ENCODE measurements at regions not wholly inside any gene's neighbourhood (a gene's known extent, or its start where the extent isn't known, plus 50 kb on each side); places are given as distances from the start of the nearest gene placed in this dataset.
"Not testable (repeated sequence)": the region's sequence is repeated elsewhere in the genome, so short reads cannot be mapped to it uniquely, and the experiment has no call there.

DNA sequence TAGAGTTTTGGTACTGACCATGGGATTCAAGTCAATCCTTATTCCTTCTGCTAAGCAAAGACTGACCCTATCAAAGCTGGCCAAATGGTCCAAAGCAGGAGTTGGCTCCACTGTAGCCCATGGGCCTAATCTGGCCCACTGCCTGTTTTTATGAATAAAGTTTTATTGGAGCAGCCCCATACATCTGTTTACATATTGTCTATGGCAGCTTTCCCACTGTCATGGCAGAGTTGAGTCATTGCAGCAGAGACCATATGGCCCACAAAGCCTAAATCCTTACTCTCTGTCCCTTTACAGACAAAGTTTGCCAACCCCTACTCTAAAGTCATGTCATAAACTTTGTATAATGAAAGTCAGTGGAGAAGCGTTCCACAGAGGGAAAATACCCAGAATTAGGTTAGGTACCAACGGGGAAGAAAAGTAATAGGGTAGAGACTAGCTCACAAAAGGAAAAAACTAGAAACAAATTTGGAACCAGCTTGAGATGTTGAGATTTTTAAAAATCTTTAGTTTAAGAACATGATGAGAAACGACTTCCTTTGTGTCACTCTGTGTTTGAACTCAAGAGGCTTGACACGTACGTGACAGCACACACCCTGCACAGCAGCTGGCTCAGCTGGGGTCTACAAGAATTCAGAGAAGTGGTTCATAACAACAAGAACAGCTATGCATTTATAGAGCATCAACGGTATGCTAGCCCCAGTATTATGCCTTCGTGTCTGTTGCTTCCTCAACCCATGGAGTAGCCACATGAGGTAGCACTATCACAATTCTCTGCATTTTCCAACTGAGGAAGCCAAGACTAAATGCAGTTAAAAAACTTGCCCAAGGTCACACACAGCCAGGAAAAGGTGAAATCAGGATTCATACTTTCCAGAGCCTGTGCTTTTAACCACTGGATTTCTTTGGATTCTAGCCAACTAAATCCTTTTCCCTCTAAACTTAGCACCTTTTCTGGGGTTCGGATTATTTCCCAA, 198.9 kb upstream of the WWC1 start:
- DNase-seq (ENCODE audit: low read depth), result no peak

DNA sequence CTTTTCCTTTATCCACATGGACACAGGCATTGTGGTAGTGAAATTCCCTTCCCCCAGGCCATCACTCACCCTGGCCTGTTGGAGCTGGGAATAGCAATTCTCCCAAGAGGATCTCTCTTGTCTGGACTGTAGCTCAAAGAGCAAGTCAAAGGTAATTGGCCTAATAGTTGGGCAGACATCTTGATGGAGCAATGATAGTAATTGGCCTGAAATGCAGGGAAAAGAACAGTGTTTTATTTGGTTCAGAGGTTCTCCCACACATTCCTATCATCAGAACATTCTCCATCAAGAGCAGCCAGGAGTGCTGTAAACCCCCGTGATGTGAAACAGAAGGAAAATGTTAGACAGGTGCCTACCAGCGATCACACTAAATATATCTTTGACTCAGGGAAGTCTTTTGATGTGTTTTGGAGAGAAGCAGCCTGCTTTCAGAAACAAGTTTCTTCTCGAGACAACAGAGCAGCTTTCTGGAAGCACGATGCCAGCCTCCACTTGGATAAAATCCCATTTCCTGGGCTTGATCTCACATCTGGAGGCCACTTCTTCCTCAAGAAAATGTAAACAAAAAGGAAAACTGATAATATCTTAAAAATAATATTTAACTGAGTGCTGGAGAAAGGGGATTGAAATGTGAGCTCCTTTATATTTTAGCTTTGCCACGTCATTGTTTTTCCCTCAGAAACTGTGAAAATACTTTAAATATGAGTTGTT, 198.1 kb upstream of the WWC1 start:
- no peak for DNase-seq (ENCODE audit: low read depth)

DNA sequence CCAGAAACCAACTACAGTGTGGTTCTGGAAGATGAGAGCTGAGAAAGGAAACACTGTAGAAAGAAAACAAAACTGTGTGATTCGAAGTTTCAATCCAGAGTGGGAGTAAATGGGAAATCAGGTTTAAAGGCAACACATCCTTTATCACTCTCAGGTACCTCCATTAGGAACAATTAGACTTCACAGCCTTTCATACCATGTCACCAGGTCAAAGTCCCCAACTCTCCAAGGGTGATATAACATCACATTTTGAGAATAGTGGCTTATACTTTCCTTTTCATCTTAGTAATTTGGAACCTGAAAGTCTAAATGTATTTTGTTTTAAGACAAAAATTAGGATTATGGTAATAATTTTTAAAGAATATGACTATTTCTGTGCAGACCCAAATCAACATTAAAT, 194.9 kb upstream of the WWC1 start:
- no peak for DNase-seq (ENCODE audit: low read depth)

DNA sequence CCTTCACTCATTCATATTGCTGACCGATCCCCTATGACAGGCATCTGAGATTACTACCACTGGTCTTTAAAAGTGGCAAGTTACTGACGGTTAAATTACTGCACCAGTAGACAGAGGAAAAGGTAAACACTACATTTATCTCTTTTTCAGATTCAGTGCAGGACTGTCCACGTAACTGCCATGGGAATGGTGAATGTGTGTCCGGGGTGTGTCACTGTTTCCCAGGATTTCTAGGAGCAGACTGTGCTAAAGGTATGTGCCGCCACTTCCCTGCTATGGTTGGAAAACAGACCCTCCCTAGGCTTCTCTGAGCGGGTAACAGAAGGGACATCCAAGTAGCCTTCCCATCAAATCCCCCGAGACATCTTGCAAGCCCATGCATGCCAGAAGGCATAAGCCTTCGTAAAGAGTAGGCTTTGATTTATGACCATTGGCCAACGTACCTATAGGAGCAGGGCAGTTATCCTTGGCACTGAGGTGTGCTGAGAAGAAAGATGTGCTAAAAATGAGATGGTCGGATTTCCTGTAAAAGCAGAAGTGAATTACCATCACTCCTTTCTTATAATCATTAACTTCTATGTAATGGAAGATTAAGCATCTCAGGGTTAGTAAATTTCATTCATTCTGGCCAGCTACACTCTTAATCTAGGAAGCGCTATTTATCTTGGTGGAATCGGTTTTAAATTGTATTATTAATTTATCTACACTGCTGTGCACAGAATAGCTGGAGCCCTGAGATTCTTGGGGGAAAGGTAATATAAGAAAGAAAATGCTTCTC, 193.4 kb upstream of the WWC1 start:
- no peak for DNase-seq (ENCODE audit: low read depth)

DNA sequence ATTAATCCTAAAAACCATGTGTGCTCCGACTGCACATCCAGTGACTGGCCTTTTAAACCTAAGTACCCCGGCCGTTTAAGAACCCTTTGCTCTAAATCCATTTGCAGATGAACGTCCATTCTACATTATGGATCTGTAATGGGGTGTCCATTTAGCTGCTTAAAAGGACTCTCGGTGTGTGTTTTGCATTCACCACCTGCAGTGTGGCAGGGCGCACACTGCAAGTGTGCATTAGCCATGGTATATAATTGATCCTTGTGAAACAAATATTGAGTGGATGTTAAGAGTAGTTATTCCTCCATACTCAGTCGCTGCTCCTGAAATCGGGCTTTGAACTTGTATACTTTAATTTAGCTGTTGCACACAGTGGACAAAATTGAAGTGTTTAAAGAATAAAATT, 190.1 kb upstream of the WWC1 start:
- no peak for DNase-seq (ENCODE audit: low read depth)

DNA sequence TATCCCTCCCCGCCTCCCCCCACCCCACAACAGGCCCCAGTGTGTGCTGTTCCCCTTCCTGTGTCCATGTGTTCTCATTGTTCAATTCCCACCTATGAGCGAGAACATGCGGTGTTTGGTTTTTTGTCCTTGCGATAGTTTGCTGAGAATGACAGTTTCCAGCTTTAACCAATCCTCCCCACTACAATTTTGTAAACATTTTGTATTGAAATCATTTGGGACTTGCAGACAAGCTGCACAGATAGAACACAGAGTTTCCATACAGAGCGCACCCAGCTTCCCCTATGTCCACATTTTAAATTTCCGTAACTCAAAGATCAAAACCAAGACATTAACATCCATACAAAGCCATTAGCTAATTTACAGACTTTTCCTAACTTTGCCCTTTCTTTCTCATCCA, 188.4 kb upstream of the WWC1 start:
- DNase-seq (ENCODE audit: low read depth), result not testable (repeated sequence)

DNA sequence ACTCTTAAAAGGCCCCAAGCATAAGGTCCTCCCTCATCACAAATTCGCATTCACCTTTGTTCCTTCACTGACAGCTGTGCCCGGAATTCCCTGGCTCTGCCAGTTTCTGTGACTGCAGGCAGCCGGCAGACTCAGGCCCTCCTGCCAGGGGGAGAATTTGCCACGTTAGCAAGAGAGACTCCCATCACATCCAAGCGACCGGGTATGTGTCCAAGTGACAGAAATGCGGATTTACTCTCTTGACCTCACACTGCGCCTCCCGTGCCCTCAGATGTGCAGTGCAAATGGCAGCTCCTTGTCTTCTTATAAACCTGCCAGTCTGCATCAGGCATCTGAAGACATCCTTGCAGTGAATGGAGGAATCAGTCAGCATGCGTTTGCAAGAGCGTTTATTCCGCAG, 187.1 kb upstream of the WWC1 start:
- no peak for DNase-seq (ENCODE audit: low read depth)

DNA sequence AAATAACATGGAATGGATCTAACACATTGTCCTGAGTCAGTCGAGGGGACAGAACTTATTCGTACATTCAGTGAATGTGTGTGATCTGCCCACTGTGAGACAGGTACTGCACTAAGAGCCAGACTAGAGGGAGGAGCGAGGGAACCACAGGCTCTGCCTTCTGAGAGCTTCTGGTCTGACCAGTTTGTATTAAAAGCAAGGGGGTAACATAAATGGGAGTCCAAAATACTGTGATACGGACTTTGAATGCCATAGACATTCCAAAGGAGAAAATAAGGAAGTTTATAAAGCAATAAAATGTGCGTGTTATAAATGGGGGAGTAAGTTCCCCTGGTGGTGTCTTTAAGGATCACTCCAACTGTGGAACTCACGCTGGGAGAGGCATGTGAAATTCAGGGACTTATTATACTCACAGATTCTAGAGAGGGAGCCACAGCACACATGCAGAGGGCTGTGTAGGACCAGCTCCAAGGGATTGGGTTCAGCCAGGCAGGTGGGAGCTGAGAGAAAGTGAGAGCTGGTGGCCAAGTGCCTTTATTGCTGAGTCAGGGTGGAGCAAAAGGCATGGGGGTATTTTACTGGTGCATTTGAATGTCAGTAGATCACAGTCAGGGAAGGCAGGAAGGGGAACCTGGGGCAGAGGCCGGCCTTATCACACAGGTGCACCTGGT, 186.5 kb upstream of the WWC1 start:
- DNase-seq (ENCODE audit: low read depth), result no peak

DNA sequence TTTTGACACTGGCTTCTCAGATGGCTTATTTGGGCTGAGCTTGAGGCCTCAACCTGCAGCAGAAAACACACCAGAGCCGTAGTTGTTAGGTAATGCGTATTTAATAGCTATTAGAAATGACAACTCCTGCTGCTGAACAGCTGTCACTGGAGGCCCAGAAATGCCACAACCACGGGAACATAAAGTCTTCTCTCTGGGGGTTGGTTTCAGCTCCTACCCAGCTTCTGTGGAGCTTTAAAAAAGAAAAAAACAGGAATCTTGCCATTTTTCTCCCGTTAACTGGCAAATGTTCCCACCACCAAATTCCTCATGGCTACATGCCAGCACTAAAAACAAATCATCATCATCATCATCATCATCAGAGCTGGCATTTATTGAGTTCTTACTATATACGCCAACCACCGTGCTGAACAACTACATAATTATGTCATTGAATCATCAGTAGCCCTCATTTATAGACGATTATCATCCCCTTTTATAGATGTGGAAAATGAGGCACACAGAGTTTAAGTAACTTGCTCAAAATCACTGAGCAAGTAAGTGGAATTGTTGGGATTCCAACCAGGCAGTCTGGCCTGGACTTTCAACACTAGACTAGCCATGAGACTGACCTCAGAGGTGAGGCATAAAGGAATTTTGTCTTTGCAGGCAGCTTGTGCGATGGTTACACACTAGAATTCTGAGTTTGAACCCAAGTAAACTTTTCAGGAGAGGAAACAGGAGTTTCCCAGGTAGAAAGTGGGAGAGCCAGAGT, 185.3 kb upstream of the WWC1 start:
- DNase-seq (ENCODE audit: low read depth), result no peak

DNA sequence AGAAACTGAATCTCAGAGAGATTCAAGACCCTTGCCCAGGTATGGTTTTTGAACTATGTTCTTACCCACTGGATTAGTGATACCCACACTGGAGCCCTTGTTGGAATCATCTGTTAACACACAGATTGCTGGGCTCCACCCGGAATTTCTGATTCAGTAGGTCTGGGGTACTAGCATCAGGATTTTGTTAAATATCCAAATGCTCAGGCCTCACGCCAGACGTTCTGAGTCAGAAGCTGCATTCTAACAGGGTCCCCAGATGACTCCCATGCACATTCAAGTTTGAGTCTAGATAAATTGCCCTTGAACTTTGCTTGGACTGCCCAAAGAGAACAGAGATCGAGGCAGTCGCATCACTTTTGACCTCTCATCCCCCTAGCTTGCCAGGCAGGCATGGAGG, 182.0 kb upstream of the WWC1 start:
- no peak for DNase-seq (ENCODE audit: low read depth)

DNA sequence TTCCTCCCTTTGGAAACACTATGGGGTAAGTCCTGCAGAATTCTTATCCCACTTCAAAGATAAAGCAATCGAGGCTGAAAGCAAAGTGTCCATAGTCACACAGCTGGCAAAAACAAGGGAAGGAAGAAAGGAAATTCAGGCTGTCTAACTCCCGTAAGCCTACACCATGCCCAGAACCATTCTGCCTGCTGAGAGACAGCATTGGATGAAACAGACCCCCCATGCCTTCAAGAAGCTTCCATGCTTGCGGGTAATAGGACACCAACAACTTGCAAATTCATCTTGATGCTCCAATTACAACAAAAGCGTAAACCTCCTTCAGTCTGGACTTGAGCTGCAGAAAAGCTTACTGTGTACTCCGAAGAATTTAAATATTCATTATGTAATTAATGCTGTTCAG, 181.1 kb upstream of the WWC1 start:
- DNase-seq (ENCODE audit: low read depth), result no peak

DNA sequence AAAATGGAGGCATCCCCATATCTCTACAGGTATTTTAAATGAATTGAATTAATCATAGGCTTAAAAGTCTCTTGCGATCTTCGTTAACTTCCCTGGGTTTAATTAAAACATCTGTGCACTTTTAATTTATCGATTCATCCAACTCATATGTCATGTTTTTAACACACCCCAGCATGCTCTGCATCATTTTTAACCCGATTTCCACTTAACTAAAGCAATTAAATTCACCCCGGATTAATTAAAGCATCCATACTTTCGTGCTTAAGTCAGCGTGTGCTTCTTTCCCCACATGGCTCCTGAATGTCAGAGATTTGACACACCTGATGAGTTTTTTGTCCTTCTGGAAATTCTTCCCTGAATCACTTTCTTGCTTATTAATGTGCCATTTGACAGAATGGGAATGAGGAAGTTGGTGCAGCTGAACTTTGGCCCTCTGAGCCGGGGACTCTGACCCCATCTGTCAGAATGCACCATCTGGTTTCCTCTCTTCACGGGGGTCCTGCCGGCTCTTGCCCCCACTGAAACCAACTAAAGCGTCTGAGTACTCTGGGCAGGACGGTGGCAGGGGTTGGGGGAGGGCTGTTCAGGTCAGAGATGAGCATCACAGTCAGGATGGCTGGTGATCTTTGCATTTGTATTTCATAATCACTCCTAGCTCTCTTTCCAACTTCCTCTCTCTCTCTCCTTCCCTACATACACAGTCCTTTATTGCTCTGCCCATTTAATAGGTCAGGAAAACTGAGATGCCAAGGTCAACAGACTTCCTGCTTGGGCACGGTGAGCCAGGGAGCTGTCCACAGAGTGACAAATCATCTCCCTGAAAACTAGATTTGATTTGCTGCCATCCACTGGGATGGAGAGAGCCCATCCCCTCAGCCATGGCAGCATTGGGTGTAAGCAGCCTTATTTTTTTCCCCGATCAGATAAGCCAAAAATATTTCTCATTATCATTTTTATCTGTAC, 180.3 kb upstream of the WWC1 start:
- DNase-seq (ENCODE audit: low read depth), result no peak

DNA sequence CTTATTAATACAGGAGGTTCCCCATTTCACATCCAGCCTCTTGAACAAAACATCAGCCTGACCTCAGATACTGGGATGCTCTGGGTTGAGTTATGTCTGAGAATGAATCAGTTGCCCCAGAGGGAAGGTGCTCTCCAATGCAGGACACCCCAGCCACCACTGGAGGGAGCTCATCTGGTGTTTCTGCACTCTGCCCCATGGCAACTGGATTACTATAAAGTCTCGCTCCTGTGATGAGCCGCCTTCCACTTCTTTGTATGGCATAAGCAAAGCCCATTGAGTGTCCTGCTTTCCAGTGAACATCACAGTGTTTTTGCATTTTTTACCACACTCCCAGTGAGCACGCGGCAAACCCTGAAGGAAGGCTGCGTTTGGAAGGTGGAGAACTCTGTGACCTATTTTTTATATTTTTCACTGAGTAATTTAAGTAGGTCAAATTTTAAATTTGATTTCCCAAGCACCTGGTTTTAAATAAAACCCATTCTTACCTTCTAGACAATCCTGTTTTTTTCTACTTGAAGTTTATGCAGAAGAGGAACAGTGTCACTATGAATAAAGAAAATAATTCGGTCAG, 176.9 kb upstream of the WWC1 start:
- DNase-seq (ENCODE audit: low read depth), result no peak

DNA sequence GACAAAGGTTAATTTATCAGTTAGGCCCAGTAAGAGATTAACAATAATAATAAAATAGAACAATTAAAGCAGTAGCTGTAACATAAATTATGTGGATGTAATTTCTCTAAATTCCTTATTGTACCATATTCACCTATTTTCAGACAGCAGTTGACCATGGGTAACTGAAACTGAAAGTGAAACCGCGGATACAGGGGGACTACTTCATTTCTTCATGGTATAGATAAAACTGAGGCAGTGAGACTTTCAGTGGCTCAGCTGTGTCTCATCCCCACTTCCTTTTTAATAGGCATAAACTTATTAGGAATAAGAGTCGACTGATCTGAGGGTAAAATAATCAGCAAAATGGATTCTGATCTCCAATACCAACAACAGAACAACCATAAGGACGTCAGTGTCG, 174.0 kb upstream of the WWC1 start:
- DNase-seq (ENCODE audit: low read depth), result no peak

DNA sequence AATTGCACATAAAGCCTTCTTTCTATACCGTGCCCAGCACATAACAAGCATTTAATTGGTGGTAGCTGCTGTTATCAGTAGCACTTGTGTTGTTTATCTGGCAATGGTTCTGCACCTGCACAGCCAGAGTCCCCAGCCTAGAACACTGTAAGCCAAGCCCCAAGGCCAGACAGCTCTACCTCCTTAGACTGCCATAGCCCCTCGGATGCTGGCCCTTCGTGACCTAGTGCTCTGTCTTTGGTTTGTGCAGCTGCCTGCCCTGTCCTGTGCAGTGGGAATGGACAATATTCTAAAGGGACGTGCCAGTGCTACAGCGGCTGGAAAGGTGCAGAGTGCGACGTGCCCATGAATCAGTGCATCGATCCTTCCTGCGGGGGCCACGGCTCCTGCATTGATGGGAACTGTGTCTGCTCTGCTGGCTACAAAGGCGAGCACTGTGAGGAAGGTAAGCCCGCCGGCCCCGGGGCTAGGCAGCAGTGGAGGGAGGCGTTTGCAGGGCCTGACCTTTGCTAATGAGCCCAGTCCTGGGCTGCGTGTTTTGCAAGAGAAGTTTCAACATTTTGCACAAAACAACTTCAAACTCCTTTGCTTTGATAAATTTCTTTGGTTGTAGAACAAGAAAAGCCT, 173.3 kb upstream of the WWC1 start:
- DNase-seq (ENCODE audit: low read depth), result no peak

DNA sequence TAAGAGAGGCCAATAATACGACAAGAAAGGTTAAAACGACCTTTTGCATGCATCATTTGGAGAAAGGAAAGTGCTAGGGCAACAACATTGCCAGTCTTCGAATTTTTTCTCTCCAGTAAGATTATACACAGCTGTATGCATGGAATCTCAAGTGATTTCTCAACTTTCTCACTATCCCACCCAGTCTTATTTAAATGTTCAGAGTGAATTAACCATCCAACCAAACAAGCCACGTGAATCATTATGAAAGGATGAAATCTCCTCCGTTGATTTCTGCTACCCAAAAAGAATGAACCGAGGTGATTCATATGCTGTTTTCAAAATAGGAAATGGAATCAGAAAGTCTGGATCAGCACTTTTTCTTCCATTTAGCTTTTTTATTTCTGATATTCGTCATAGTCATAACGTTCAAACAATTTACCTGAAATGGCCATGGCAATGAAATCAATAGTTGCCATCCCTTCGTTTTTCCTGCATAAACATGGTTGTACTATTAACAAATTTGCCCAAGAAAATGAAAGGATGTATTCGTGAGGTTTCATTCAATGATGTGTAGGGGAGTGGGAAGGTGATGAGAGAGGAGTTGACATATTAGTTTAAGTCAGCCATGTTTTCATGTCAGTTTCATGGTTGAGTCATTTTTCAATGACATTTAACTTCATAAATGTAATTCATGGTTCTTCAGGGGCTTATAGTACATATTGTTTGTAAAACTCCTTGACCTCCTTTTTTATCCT, 170.9 kb upstream of the WWC1 start:
- DNase-seq (ENCODE audit: low read depth), result no peak

DNA sequence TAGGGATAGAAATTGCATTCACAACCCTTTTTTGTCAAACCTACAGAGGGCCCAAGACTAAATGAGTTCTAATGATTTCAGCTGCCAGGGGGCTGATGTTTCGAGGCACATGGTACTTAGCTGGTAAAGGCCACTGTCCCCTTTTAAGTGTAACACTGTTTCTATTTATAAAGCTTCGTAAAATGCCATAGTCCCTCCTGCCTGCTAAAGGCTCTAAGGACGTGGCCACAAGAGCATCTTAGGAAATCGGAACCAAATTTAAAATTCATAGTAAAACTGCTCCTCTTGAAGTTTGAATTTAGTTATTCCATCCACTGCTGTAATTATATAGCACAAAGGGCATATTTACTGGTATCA, 170.3 kb upstream of the WWC1 start:
- no peak for DNase-seq (ENCODE audit: low read depth)

DNA sequence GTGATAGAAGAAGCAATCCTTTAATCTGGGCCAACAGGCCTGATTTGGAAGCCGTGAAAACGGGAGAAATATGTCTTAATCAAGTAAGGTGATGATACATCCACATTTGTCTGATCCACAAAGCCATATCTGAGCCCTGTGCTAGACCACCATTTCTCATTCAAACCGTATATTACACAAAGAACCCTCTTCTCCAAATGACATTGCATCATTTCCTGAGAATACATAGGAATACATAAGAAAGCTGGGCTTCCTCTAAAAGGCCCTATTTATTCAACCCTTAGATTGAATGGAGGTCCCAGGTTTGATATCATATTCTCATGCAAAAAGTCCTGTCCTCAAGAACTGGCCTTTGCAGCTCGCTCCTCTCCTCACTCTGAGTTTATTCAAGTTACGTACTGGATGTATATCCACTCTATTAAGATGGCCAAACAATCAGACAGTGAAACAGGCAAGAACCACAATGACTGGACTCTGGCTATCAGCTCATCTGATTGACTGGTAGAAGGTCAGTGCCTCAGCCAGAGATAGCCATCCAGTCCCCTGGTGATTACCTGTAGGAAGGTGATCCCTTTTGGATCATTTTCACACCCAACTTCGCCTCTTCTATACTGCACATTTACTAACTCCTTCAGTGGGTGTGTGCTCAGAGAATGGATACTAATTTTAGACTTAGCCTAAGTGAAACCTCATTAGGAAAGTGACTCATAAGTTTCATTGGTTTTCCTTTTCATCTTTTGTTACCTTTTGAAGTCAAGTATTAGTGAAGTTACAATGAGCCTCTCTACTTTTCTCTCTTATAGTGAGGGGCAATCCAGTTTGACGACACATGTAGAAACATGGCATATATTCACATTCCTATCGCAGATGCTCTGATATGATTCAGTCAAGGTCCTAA, 167.6 kb upstream of the WWC1 start:
- DNase-seq (ENCODE audit: low read depth), result no peak

Measured in stimulated activated CD8-positive, alpha-beta memory T cell treated with anti-CD3 and anti-CD28 coated beads, Interleukin-15, amount 100 ng/mL, for 1 hour (primary cell).